ENCODE measurements at regions not wholly inside any gene's neighbourhood (a gene's known extent, or its start where the extent isn't known, plus 50 kb on each side); places are given as distances from the start of the nearest gene placed in this dataset.

- intact Hi-C loops (cut with DNase I; ENCODE audit: low total_unique reads) = no loop called here
- no peaks in the 10 kb centered on the region for H3K9me3 ChIP-seq
- H3K27ac ChIP-seq = peak overlapping the region; percentile 68 to 70
- H3K27me3 ChIP-seq = no peaks in the 10 kb centered on the region
- H3K36me3 ChIP-seq = no peaks in the 10 kb centered on the region
- no peak overlapping the region for H3K4me3 ChIP-seq
- peak; percentile 12 to 13 for DNase-seq
- peaks cover 0 to 4% of the 10 kb centered on the region in 2 donors for H3K4me1 ChIP-seq
- TF ChIP-seq, protein P1, sequence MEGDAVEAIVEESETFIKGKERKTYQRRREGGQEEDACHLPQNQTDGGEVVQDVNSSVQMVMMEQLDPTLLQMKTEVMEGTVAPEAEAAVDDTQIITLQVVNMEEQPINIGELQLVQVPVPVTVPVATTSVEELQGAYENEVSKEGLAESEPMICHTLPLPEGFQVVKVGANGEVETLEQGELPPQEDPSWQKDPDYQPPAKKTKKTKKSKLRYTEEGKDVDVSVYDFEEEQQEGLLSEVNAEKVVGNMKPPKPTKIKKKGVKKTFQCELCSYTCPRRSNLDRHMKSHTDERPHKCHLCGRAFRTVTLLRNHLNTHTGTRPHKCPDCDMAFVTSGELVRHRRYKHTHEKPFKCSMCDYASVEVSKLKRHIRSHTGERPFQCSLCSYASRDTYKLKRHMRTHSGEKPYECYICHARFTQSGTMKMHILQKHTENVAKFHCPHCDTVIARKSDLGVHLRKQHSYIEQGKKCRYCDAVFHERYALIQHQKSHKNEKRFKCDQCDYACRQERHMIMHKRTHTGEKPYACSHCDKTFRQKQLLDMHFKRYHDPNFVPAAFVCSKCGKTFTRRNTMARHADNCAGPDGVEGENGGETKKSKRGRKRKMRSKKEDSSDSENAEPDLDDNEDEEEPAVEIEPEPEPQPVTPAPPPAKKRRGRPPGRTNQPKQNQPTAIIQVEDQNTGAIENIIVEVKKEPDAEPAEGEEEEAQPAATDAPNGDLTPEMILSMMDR (IDR thresholded peaks at IDR 0.05) = no peak
- TF ChIP-seq POLR2A (IDR thresholded peaks at IDR 0.05) = no peak
Measured at GRCh38 chr2:238709325-238710025, 138.4 kb upstream of the TWIST2 start.

DNA sequence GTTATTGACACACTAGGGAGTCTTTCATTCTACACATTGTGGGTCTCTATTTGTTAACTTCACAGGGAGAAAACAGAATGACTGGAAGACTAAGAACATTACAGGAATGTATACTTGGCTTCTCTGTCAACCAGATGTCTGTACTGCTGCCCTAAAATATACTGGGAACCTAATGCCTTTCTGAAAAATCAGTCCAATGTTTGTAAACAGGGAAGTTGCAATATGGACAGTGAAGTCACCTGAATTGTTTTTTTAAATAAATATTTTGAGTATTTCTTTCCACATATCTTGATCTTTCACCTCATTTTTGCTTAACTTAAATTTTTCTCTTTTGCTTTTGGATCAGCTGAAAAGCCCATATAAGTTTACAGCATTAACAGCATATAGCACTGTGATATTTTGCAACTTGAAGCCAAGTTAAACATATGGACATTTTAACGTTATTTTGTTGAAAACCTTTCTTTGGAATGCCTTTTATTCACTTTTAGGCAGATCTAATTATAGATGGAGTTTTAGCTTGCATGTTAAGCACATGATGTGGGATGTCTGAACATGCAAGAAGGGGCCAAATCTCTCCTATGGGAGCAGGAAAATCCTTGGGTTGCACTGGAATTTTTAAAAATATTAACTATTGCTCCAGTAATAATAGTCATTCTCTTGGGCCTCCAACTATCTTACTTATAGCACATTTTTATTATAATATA is 137.7 kb upstream of the TWIST2 start:
- Histone ChIP-seq H3K4me1 (peaks cover 0 to 4% of the 10 kb centered on the region in 2 donors), H3K27me3 (no peaks in the 10 kb centered on the region), H3K27ac (peak overlapping the region; percentile 68 to 70), H3K9me3 (no peaks in the 10 kb centered on the region), H3K4me3 (no peak overlapping the region), H3K36me3 (no peaks in the 10 kb centered on the region)
- intact Hi-C loops (cut with DNase I; ENCODE audit: low total_unique reads) = no loop called here
- no peak for DNase-seq
- no peak for TF ChIP-seq POLR2A (IDR thresholded peaks at IDR 0.05)
- TF ChIP-seq, protein P1 (IDR thresholded peaks at IDR 0.05) = no peak

DNA sequence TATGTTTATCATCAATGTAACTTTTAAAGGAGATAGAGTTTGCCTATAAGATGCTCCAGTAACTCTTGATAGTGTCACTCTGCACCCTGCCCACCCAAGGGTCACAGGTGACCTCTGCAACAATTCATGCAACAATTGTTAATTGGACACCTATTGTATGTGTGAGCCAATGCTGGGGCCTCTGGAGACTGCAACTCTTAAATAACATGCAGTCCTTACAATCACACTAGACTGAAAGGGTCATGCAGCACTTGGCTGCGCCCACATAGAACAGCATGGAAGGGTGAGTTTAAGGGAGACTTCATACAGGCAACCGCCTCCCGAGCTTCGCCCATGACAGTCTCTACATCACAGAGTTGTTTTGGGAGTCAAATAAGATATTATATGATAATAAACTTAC is 137.1 kb upstream of the TWIST2 start:
- H3K4me3 ChIP-seq = no peak overlapping the region
- no peaks in the 10 kb centered on the region for H3K27me3 ChIP-seq
- H3K27ac ChIP-seq = peak overlapping the region; percentile 57 to 70
- H3K4me1 ChIP-seq = peaks cover 0 to 4% of the 10 kb centered on the region in 2 donors
- no peaks in the 10 kb centered on the region for H3K9me3 ChIP-seq
- H3K36me3 ChIP-seq = no peaks in the 10 kb centered on the region
- intact Hi-C loops (cut with DNase I; ENCODE audit: low total_unique reads) = no loop called here
- TF ChIP-seq POLR2A (IDR thresholded peaks at IDR 0.05) = no peak
- TF ChIP-seq, protein P1 (IDR thresholded peaks at IDR 0.05) = no peak
- no peak for DNase-seq

DNA sequence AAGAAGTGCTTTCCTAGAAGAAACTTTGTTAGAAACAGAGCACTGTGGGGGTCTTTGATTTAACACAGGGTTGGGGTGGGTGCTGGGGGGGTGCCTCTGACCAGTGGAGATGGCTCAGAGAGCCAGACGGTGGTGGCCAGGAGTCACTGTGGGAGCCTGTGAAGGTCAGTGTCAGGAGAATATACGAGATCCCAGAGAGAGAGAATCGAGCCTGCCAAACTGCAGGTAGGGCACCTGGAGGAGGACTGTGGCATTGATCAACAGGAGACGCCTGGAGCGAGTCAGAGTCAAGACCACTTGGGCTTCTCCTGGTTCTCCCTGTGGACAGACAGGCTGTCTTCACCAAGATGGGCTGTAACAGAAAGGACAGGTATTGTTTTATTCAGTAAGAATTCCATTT is 136.5 kb upstream of the TWIST2 start:
- no peaks in the 10 kb centered on the region for H3K36me3 ChIP-seq
- intact Hi-C loops (cut with DNase I; ENCODE audit: low total_unique reads) = no loop called here
- H3K4me3 ChIP-seq = no peak overlapping the region
- no peaks in the 10 kb centered on the region for H3K9me3 ChIP-seq
- H3K27ac ChIP-seq = peak overlapping the region; percentile 57 to 70
- peaks cover 0 to 4% of the 10 kb centered on the region in 2 donors for H3K4me1 ChIP-seq
- DNase-seq = peak in 1 of 2 donors; percentile 12
- H3K27me3 ChIP-seq = no peaks in the 10 kb centered on the region
- TF ChIP-seq, protein P1 (IDR thresholded peaks at IDR 0.05) = no peak
- no peak for TF ChIP-seq POLR2A (IDR thresholded peaks at IDR 0.05)

GRCh38 chr2:238712011-238712410 is 135.9 kb upstream of the TWIST2 start:
- peak in 1 of 2 donors; percentile 13 for DNase-seq
- TF ChIP-seq, protein P1 (IDR thresholded peaks at IDR 0.05) = no peak
- TF ChIP-seq POLR2A (IDR thresholded peaks at IDR 0.05) = no peak
- Histone ChIP-seq H3K4me3 (no peak overlapping the region), H3K27me3 (no peaks in the 10 kb centered on the region), H3K9me3 (no peaks in the 10 kb centered on the region), H3K4me1 (peaks cover 0 to 4% of the 10 kb centered on the region in 2 donors), H3K27ac (peak overlapping the region; percentile 57 to 70), H3K36me3 (no peaks in the 10 kb centered on the region)
- intact Hi-C loops (cut with DNase I; ENCODE audit: low total_unique reads) = no loop called here

Measured in uterus (tissue), 3 donors.